Superior temporal gyrus (tissue), 1 donor: ENCODE measurements at regions not wholly inside any gene's neighbourhood (a gene's known extent, or its start where the extent isn't known, plus 50 kb on each side); places are given as distances from the start of the nearest gene placed in this dataset.

Experiments
- DNase-seq: peaks from one replicate; pipeline ENCODE4 v3.0.0-alpha.2; 2016; ENCODE audit errors: extremely low spot score

GRCh38 chr14:58697930-58698642 lies 60.3 kb downstream of the DACT1 start:
- DNase-seq, result no peak

- DNase-seq, result no peak
Observed at GRCh38 chr14:58699681-58700205, 62.0 kb downstream of the DACT1 start.

- peak; percentile 34 for DNase-seq
Observed at GRCh38 chr14:58701156-58701555, 63.4 kb downstream of the DACT1 start.

GRCh38 chr14:58701604-58702003 lies 63.8 kb downstream of the DACT1 start:
- DNase-seq, result no peak

- DNase-seq, result no peak
Observed at GRCh38 chr14:58702441-58703160, 64.8 kb downstream of the DACT1 start.

- DNase-seq, result no peak
Observed at GRCh38 chr14:58703161-58703506, 65.4 kb downstream of the DACT1 start.

GRCh38 chr14:58705066-58705465 lies 67.3 kb downstream of the DACT1 start:
- DNase-seq, result no peak

- DNase-seq, result no peak
Observed at GRCh38 chr14:58707949-58708348, 70.2 kb downstream of the DACT1 start.

- DNase-seq, result no peak
Observed at GRCh38 chr14:58709949-58710348, 72.2 kb downstream of the DACT1 start.

GRCh38 chr14:58711382-58711781 lies 73.6 kb downstream of the DACT1 start:
- DNase-seq, result no peak

- DNase-seq, result no peak
Observed at GRCh38 chr14:58712357-58712756, 74.6 kb downstream of the DACT1 start.

- no peak for DNase-seq
Observed at GRCh38 chr14:58713677-58714076, 75.9 kb downstream of the DACT1 start.

- DNase-seq, result no peak
Observed at GRCh38 chr14:58716706-58717105, 78.9 kb downstream of the DACT1 start.

- no peak for DNase-seq
Observed at GRCh38 chr14:58717211-58717610, 79.4 kb downstream of the DACT1 start.

- no peak for DNase-seq
Observed at GRCh38 chr14:58717813-58718212, 80.1 kb downstream of the DACT1 start.

- no peak for DNase-seq
Observed at GRCh38 chr14:58718226-58719205, 80.8 kb downstream of the DACT1 start.

GRCh38 chr14:58721723-58722122 lies 84.0 kb downstream of the DACT1 start:
- no peak for DNase-seq

GRCh38 chr14:58722441-58722840 lies 84.7 kb downstream of the DACT1 start:
- DNase-seq, result no peak

GRCh38 chr14:58724206-58724605 lies 86.4 kb downstream of the DACT1 start:
- no peak for DNase-seq

- no peak for DNase-seq
Observed at GRCh38 chr14:58724702-58725101, 86.9 kb downstream of the DACT1 start.

- no peak for DNase-seq
Observed at GRCh38 chr14:58725226-58725625, 87.5 kb downstream of the DACT1 start.

GRCh38 chr14:58725871-58726270 lies 88.1 kb downstream of the DACT1 start:
- DNase-seq, result no peak
